GM12873 (cell line): ENCODE measurements at regions not wholly inside any gene's neighbourhood (a gene's known extent, or its start where the extent isn't known, plus 50 kb on each side); places are given as distances from the start of the nearest gene placed in this dataset.

Source experiments
- TF ChIP-seq, protein P1 (sequence below): IDR thresholded peaks from 2 replicates; pipeline ENCODE4 v1.5.1; 2012; ENCODE audit warnings: low read depth, mild to moderate bottlenecking, moderate library complexity, low read length, control low read depth; ENCODE audit not compliant: insufficient read depth; ENCODE audit errors: missing control alignments

DNA sequence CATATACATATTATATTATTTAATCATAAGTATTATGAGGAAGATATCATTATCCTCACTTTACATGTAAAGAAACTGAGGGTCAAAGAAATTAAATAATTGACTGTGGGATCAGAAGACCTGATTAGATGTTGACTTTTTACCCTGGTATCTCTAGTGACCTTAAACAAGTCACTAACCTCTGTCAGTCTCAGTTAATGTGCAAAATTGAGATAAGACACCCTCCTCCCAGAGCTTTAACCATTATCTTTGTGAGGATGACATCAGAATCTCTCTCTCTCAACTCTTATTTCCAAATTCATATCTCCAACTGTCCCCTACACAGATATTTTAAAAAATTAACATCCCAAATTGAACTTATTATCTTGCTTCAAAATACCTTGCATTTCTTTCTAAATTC, 177.8 kb downstream of the KLHL28 start:
- TF ChIP-seq, protein P1, sequence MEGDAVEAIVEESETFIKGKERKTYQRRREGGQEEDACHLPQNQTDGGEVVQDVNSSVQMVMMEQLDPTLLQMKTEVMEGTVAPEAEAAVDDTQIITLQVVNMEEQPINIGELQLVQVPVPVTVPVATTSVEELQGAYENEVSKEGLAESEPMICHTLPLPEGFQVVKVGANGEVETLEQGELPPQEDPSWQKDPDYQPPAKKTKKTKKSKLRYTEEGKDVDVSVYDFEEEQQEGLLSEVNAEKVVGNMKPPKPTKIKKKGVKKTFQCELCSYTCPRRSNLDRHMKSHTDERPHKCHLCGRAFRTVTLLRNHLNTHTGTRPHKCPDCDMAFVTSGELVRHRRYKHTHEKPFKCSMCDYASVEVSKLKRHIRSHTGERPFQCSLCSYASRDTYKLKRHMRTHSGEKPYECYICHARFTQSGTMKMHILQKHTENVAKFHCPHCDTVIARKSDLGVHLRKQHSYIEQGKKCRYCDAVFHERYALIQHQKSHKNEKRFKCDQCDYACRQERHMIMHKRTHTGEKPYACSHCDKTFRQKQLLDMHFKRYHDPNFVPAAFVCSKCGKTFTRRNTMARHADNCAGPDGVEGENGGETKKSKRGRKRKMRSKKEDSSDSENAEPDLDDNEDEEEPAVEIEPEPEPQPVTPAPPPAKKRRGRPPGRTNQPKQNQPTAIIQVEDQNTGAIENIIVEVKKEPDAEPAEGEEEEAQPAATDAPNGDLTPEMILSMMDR, result no peak

DNA sequence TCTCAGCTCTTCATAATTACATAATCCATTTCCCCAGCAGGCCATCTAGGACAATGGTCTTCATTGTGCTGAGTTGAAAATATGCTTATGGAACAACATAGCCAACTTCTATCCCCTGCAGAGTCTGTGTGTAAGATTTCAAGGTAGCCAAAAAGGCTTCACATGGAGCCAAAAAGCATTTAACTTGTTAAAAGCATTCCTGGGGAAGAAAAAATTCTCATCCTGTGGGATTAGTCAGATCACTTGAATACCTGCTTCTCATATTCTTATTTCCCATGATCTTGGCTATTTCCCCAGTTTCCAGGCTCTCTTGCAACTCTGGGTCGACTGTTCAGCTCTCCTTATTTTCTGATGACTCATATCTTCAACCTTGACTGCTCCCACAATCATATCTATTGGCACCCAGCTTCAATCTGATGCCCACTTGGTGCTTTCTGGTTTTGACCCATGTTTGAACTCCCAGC, 178.9 kb downstream of the KLHL28 start:
- TF ChIP-seq, protein P1, result no peak

DNA sequence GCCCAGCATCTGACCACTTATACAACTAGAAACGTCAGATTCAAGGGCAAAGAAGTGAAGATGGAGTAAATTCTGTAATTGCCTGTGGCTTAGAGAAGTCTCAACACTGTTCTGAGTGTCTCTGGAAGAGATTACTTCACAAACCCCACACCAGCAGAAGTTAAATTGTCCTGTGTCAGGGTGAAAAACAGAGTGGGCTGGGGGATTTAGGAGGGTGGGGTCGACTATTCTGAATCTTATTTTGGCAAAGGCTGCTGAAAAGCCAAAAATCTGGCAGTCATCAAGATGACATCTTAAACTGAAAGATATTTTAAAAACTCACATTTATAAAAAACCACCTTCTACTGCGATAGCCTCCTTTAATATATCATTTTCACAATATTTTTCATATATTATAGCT, 180.8 kb downstream of the KLHL28 start:
- TF ChIP-seq, protein P1, result no peak

DNA sequence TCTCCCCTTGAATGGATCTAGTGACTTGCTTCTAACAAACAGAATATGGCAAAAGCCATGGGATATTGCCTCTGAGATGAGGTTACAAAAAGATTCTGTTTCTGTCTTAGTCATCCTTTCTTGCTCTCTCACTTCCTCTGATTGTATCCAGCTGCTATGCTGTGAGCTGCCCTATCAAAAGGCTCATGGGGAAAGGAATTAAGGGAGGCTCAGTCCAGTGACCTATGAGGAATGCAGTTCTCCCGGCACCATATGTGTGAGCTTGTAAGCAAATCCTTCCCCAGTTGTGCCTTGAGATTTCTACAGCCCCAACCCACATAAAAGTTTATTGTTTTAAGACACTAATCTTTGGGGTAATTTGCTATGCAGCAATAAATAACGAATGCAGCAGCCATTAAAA, 183.1 kb downstream of the KLHL28 start:
- TF ChIP-seq, protein P1, result no peak

DNA sequence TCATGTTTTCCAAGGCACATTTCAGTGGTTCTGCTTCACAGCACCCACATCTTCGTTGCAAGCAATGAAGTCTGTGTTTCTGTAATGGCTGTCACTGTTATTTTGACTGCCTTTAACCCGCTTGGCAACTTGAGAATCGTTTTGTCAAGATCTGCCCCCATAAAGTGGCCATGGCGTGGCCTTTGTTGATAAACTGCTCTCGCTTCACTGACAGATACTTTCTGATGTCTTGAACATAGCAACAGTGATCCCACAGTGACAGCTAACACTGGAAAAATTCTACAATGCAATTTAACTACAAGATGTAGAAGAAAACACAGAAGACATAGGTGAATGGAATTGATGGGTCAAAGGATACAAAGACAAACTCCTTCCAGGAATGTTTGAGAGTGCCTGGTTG, 184.2 kb downstream of the KLHL28 start:
- TF ChIP-seq, protein P1, result no peak

DNA sequence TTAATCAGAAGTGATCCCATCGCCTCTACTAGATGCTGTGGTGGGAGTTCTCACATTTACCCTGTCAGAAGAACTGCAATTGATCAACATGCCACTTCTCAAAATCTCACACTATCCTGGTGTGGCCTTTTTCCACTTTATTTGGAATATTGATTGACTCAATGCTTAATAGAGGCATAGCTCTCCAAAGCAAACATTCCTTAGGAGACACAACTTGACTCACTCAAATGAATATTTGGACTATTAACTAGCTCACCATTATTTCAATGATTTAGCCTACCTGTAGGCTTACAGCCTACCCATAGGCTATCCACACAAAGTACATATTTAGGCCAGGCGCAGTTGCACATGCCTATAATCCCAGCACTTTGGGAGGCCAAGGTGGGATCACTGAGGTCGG, 186.5 kb downstream of the KLHL28 start:
- TF ChIP-seq, protein P1, result no peak

DNA sequence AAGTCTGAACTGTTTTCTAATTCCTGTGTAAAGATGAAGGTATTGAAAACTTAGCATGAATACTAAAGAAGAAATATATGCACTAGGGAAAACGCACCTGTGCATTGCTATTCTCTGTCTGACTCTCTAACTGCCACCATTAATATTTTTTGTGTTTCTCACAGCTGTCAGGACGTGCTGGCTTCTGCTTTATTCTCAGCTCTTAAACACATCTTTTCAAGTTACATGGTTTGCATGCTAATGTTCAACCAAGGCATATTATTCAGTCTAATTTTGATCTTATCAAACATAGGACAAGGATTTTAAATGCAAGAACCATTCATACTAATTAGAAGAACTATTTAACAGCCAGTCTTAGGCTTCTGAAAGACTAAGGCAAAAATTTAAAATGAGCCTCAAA, 187.4 kb downstream of the KLHL28 start:
- TF ChIP-seq, protein P1, result no peak

DNA sequence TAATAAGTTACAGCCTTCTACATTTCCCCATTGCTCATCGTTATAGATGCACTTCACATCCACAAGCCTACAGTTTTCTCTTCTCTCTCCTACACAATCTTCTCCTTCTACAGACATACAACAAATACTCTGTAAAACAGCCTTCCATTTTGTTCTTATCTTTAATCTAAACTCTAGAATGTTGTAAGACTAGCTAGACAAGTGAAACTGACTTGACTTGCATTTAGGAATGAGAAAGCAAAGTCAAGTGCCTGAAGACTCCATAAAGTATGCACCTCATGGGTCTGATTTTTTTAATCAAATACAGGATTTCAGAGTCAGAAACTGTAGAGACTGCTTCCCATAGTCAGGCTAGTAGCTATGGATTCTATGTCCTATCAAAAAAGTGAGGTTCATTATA, 190.3 kb downstream of the KLHL28 start:
- TF ChIP-seq, protein P1, result no peak
